ENCODE measurements at regions not wholly inside any gene's neighbourhood (a gene's known extent, or its start where the extent isn't known, plus 50 kb on each side); places are given as distances from the start of the nearest gene placed in this dataset.

DNA sequence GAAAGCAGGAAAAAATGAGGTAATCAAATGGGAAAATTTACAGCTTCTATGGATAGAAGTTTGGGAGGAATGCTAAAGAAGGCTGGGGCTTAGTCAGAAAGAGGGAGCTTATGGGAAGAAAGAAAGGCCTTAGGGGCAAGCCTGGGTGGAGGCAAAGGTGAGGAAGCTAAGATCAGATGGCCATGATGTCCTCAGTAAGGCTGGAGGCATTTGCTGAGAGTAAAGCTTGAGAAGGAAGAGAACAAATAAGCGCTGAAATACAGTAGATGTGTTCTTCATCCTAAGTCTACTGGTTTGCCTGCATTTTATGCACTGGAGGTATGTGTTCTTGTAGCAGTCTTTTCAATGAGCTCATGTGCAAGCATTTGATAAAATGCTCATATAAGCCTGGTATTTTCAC, 355.4 kb downstream of the BRINP2 start:
- Histone ChIP-seq H3K27me3 (ENCODE audit: insufficient read depth, poor library complexity, severe bottlenecking) (no peaks in the 10 kb centered on the region), H3K27ac (replicated peaks) (no peak overlapping the region), H3K4me3 (replicated peaks; ENCODE audit: insufficient read depth, low read length) (no peak overlapping the region)
- no peak for DNase-seq (ENCODE audit: low read depth in 1 of 2, low spot score in 1 of 2)
- TF ChIP-seq GABPA (IDR thresholded peaks at IDR 0.05; ENCODE audit: low read depth) = no peak
- no peak for TF ChIP-seq POLR2AphosphoS5 (IDR thresholded peaks at IDR 0.05; ENCODE audit: low read depth)
- no peak for TF ChIP-seq REST (IDR thresholded peaks at IDR 0.05; ENCODE audit: insufficient replicate concordance, low read depth)
- TF ChIP-seq SPI1 (IDR thresholded peaks at IDR 0.05; ENCODE audit: borderline replicate concordance, low read depth) = no peak
- TF ChIP-seq CTCF (IDR thresholded peaks at IDR 0.05; ENCODE audit: insufficient read depth, low read length) = no peak

GRCh38 chr1:177525176-177525575, 354.4 kb downstream of the BRINP2 start:
- no peak for DNase-seq (ENCODE audit: low read depth in 1 of 2, low spot score in 1 of 2)
- H3K4me3 ChIP-seq (replicated peaks; ENCODE audit: insufficient read depth, low read length) = no peak overlapping the region
- no peak for TF ChIP-seq SPI1 (IDR thresholded peaks at IDR 0.05; ENCODE audit: borderline replicate concordance, low read depth)
- no peak for TF ChIP-seq CTCF (IDR thresholded peaks at IDR 0.05; ENCODE audit: insufficient read depth, low read length)
- TF ChIP-seq GABPA (IDR thresholded peaks at IDR 0.05; ENCODE audit: low read depth) = no peak
- no peak for TF ChIP-seq POLR2AphosphoS5 (IDR thresholded peaks at IDR 0.05; ENCODE audit: low read depth)
- TF ChIP-seq REST (IDR thresholded peaks at IDR 0.05; ENCODE audit: insufficient replicate concordance, low read depth) = no peak
- no peaks in the 10 kb centered on the region for H3K27me3 ChIP-seq (ENCODE audit: insufficient read depth, poor library complexity, severe bottlenecking)
- H3K27ac ChIP-seq (replicated peaks) = no peak overlapping the region

DNA sequence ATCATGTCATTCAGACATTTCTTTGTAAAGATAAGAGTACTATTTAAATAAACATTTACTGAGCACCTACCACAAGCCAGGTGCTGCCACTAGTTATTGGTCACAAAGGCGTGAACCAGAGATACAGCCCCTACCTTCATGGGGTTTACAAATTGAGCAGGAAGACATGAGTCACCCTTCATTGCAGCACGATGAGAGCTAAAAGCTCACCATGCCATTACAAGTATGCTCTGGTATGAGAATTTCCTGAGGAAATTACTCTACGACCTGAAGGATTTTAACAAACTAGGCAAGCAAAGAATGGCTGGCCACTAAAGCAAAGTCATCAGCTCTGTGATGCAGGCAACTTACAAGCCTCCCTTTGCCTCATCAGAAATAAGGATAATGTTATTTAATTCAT, 346.8 kb downstream of the BRINP2 start:
- no peaks in the 10 kb centered on the region for H3K27me3 ChIP-seq (ENCODE audit: insufficient read depth, poor library complexity, severe bottlenecking)
- H3K4me3 ChIP-seq (replicated peaks; ENCODE audit: insufficient read depth, low read length) = no peak overlapping the region
- TF ChIP-seq REST (IDR thresholded peaks at IDR 0.05; ENCODE audit: insufficient replicate concordance, low read depth) (no peak), GABPA (IDR thresholded peaks at IDR 0.05; ENCODE audit: low read depth) (no peak), CTCF (IDR thresholded peaks at IDR 0.05; ENCODE audit: insufficient read depth, low read length) (no peak), POLR2AphosphoS5 (IDR thresholded peaks at IDR 0.05; ENCODE audit: low read depth) (no peak), SPI1 (IDR thresholded peaks at IDR 0.05; ENCODE audit: borderline replicate concordance, low read depth) (no peak)
- no peak overlapping the region for H3K27ac ChIP-seq (replicated peaks)
- no peak for DNase-seq (ENCODE audit: low read depth in 1 of 2, low spot score in 1 of 2)
